GM12878 (cell line): ENCODE measurements at regions not wholly inside any gene's neighbourhood (a gene's known extent, or its start where the extent isn't known, plus 50 kb on each side); places are given as distances from the start of the nearest gene placed in this dataset.

ENCODE experiments used
- ATAC-seq: fragments of 200-7000 bp; cut with Tn5 transposase; 3 replicates; pipeline ENCODE4 v1.9.1; 2020; ENCODE audit warnings: mild to moderate bottlenecking, moderate library complexity
- BruUV-seq: library from RNA; stranded (reverse); fragments of 400-500 nt; replicated peaks from 2 replicates; lab custom pipeline; 2021; lab: Mats Ljungman, UMichigan
- CTCF ChIA-PET: fragments of 300-600 bp; sonication (Branson Sonifier 250); formaldehyde crosslinking; extraction: SDS; loops from one replicate; lab custom pipeline; 2021; ENCODE audit warnings: inconsistent platforms; lab: Yijun Ruan, JAX
- POLR2A ChIA-PET: fragments of 350-600 bp; formaldehyde crosslinking; extraction: SDS; loops from one replicate; lab custom pipeline; 2021; ENCODE audit warnings: inconsistent platforms; lab: Charles Lee
- RAD21 ChIA-PET: fragments of 300-600 bp; sonication (Branson Sonifier 250); formaldehyde crosslinking; loops from one replicate; lab custom pipeline; 2023; ENCODE audit warnings: antibody characterized with exemption; ENCODE audit not compliant: unreplicated experiment; lab: Charles Lee
- SMC1A ChIA-PET: fragments of 300-600 bp; sonication (Branson Sonifier 250); formaldehyde crosslinking; loops from one replicate; lab custom pipeline; 2023; ENCODE audit not compliant: unreplicated experiment, uncharacterized antibody; lab: Charles Lee
- DNase-seq: peaks from one replicate; pipeline ENCODE4 v3.0.0-alpha.2; 2011; ENCODE audit warnings: low read depth, low spot score
- FAIRE-seq: peaks from 3 replicates; lab custom pipeline; 2011; peaks lifted over from hg19 to GRCh38; lab: Jason Lieb, UNC
- H2AFZ ChIP-seq: 2 replicates; pipeline ENCODE4 v1.6.0; 2011; ENCODE audit warnings: low read depth, low read length, control low read depth; ENCODE audit not compliant: control insufficient read depth
- H3K27ac ChIP-seq: 2 replicates; pipeline ENCODE4 v1.5.1; 2011; ENCODE audit warnings: control low read depth; ENCODE audit not compliant: control insufficient read depth, insufficient read depth
- H3K27me3 ChIP-seq, 2 experiments: replicated peaks in 1 of 2; 2 replicates each; pipeline versions ENCODE4 v1.6.0 to v1.6.1; 2011; ENCODE audit warnings: low read length in 1 of 2; ENCODE audit not compliant: control insufficient read depth in 2 of 2, insufficient read depth in 2 of 2
- H3K36me3 ChIP-seq, 2 experiments: 2 replicates each; pipeline ENCODE4 v1.5.1; 2011; ENCODE audit warnings: low read length in 1 of 2; ENCODE audit not compliant: control insufficient read depth in 2 of 2, insufficient read depth in 2 of 2
- H3K4me1 ChIP-seq: 2 replicates; pipeline ENCODE4 v1.6.1; 2011; ENCODE audit warnings: mild to moderate bottlenecking, low read length, moderate library complexity, mixed read lengths; ENCODE audit not compliant: control insufficient read depth, insufficient read depth
- H3K4me2 ChIP-seq: 2 replicates; pipeline ENCODE4 v1.6.0; 2011; ENCODE audit warnings: control low read depth; ENCODE audit not compliant: control insufficient read depth, insufficient read depth
- H3K4me3 ChIP-seq: fragments of 200-600 bp; sonication (generic); 2 replicates; pipeline ENCODE4 v1.5.1; 2016
- H3K79me2 ChIP-seq: 2 replicates; pipeline ENCODE4 v1.6.0; 2011; ENCODE audit warnings: low read length; ENCODE audit not compliant: control insufficient read depth, insufficient read depth
- H3K9ac ChIP-seq: 2 replicates; pipeline ENCODE4 v1.8.0; 2011; ENCODE audit warnings: low read length, control low read depth, mixed read lengths; ENCODE audit not compliant: control insufficient read depth, insufficient read depth
- H3K9me3 ChIP-seq: replicated peaks from 3 replicates; pipeline ENCODE4 v1.5.1; 2011; ENCODE audit warnings: mild to moderate bottlenecking, low read length; ENCODE audit not compliant: control insufficient read depth, insufficient read depth
- H4K20me1 ChIP-seq: 2 replicates; pipeline ENCODE4 v1.6.0; 2011; ENCODE audit not compliant: control insufficient read depth, insufficient read depth
- ATF2 ChIP-seq: IDR thresholded peaks from 2 replicates; pipeline ENCODE4 v1.6.1; 2012; ENCODE audit warnings: low read length, inconsistent platforms
- HDGF ChIP-seq: fragments of 450-650 bp; IDR thresholded peaks from 2 replicates; pipeline ENCODE4 v1.6.1; 2016; ENCODE audit warnings: antibody characterized with exemption
- MEF2A ChIP-seq: IDR thresholded peaks from 2 replicates; pipeline ENCODE4 v1.6.1; 2011; ENCODE audit warnings: low read depth, mild to moderate bottlenecking, low read length, moderate library complexity; ENCODE audit not compliant: insufficient read depth
- MTA3 ChIP-seq: IDR thresholded peaks from 2 replicates; pipeline ENCODE4 v1.6.1; 2012; ENCODE audit warnings: low read length, inconsistent platforms, borderline replicate concordance
- NFYB ChIP-seq: IDR thresholded peaks from 2 replicates; pipeline ENCODE4 v1.6.1; 2011; ENCODE audit warnings: low read depth, mild to moderate bottlenecking, low read length, improper control_type of control experiment, moderate library complexity; ENCODE audit not compliant: insufficient read depth
- NKRF ChIP-seq: fragments of 450-650 bp; conservative IDR thresholded peaks from 2 replicates; pipeline ENCODE4 v1.6.1; 2017; ENCODE audit warnings: mild to moderate bottlenecking, moderate library complexity
- NR2C1 ChIP-seq: fragments of 450-650 bp; IDR thresholded peaks from 2 replicates; pipeline ENCODE4 v1.6.1; 2017; ENCODE audit warnings: antibody characterized with exemption, mild to moderate bottlenecking, moderate library complexity
- PAX8 ChIP-seq: fragments of 450-650 bp; IDR thresholded peaks from 2 replicates; pipeline ENCODE4 v1.6.1; 2017; ENCODE audit warnings: mild to moderate bottlenecking, moderate library complexity
- POLR2AphosphoS5 ChIP-seq: IDR thresholded peaks from 2 replicates; pipeline ENCODE4 v1.6.1; 2011; ENCODE audit warnings: mild to moderate bottlenecking, low read length, inconsistent platforms
- TARDBP ChIP-seq: IDR thresholded peaks from 2 replicates; pipeline ENCODE4 v1.6.1; 2016; ENCODE audit warnings: borderline replicate concordance
- YBX1 ChIP-seq: fragments of 450-650 bp; IDR thresholded peaks from 2 replicates; pipeline ENCODE4 v1.6.1; 2016; ENCODE audit warnings: antibody characterized with exemption
- YY1 ChIP-seq: IDR thresholded peaks from 2 replicates; pipeline ENCODE4 v1.6.1; 2011; ENCODE audit warnings: low read depth, mild to moderate bottlenecking, low read length
- ZNF207 ChIP-seq: fragments of 450-650 bp; IDR thresholded peaks from 2 replicates; pipeline ENCODE4 v1.6.1; 2014; ENCODE audit warnings: antibody characterized with exemption, mild to moderate bottlenecking, borderline replicate concordance
- whole genome bisulfite sequencing: methylation state at CpG from one replicate; pipeline ENCODE4 v1.1.6; 2016; ENCODE audit warnings: low lambda C conversion rate; ENCODE audit not compliant: insufficient replicate concordance, insufficient coverage; ENCODE audit errors: missing lambda C conversion rate; 5-methylcytosine and 5-hydroxymethylcytosine counted together
- in situ Hi-C: fragments of 300-500 bp; cut with MboI; formaldehyde crosslinking; loops from 9 replicates; pipeline ENCODE4 v1.14.3; 2018; ENCODE audit warnings: mixed read lengths
- intact Hi-C: fragments of 100-400 bp; cut with micrococcal nuclease; formaldehyde crosslinking; loops from one replicate; pipeline ENCODE4 v1.14.2; 2022; ENCODE audit not compliant: unreplicated experiment
- TF ChIP-seq, protein P1 (sequence below): IDR thresholded peaks from 2 replicates; pipeline ENCODE4 v1.6.1; 2011; ENCODE audit warnings: mild to moderate bottlenecking, low read depth, low read length, moderate library complexity; ENCODE audit not compliant: insufficient replicate concordance
- TF ChIP-seq, protein P2 (sequence below): fragments of 450-650 bp; IDR thresholded peaks from 2 replicates; pipeline ENCODE4 v1.6.1; 2016; ENCODE audit warnings: mild to moderate bottlenecking, moderate library complexity, borderline replicate concordance

GRCh38 chr22:49672014-49672516 lies 155.6 kb downstream of the BRD1 start (continued):
- TF ChIP-seq YY1 (no peak), MTA3 (no peak), TARDBP (no peak), PAX8 (no peak)
- TF ChIP-seq, protein P1, sequence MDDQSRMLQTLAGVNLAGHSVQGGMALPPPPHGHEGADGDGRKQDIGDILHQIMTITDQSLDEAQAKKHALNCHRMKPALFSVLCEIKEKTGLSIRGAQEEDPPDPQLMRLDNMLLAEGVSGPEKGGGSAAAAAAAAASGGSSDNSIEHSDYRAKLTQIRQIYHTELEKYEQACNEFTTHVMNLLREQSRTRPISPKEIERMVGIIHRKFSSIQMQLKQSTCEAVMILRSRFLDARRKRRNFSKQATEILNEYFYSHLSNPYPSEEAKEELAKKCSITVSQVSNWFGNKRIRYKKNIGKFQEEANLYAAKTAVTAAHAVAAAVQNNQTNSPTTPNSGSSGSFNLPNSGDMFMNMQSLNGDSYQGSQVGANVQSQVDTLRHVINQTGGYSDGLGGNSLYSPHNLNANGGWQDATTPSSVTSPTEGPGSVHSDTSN: no peak
- TF ChIP-seq, protein P2, sequence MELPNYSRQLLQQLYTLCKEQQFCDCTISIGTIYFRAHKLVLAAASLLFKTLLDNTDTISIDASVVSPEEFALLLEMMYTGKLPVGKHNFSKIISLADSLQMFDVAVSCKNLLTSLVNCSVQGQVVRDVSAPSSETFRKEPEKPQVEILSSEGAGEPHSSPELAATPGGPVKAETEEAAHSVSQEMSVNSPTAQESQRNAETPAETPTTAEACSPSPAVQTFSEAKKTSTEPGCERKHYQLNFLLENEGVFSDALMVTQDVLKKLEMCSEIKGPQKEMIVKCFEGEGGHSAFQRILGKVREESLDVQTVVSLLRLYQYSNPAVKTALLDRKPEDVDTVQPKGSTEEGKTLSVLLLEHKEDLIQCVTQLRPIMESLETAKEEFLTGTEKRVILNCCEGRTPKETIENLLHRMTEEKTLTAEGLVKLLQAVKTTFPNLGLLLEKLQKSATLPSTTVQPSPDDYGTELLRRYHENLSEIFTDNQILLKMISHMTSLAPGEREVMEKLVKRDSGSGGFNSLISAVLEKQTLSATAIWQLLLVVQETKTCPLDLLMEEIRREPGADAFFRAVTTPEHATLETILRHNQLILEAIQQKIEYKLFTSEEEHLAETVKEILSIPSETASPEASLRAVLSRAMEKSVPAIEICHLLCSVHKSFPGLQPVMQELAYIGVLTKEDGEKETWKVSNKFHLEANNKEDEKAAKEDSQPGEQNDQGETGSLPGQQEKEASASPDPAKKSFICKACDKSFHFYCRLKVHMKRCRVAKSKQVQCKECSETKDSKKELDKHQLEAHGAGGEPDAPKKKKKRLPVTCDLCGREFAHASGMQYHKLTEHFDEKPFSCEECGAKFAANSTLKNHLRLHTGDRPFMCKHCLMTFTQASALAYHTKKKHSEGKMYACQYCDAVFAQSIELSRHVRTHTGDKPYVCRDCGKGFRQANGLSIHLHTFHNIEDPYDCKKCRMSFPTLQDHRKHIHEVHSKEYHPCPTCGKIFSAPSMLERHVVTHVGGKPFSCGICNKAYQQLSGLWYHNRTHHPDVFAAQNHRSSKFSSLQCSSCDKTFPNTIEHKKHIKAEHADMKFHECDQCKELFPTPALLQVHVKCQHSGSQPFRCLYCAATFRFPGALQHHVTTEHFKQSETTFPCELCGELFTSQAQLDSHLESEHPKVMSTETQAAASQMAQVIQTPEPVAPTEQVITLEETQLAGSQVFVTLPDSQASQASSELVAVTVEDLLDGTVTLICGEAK: no peak

DNA sequence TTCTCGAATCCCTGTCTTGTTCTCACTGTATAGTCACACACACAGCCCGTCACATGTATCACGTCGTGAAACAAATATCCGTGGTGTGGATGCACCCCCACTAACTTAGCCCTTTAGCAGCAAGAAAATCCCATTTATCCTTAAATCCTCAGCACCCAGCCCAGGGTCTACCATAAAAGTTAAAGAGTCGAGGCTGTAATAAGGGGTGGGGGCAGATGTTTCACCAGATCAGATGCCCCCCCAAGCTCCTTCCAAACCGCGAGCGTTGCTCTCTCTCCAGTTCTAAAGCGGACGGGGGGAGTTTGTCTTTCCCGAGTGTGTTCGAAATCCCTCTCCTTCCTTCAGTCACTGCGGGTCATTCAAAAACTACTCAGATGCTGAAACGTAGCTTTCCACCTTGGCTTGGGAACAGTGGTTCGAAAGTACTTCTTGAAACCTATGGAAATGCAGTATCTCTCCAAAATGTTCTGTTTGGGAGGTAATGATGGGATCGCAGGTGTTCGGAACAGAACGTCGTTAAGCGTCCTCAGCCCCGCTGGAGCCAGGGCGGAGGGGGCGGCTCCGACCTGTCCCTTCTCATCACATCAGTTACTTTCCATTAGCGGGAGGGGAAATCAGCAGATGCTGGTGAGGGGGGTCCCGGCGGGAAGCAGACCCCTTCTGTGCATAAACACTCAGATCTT lies 156.2 kb downstream of the BRD1 start:
- in situ Hi-C loops: no loop called here
- ChIA-PET CTCF (no interaction called here), SMC1A (no interaction called here), RAD21 (no interaction called here), POLR2A (no interaction called here)
- no peak overlapping the region for H3K4me2 ChIP-seq
- DNase-seq: no peak
- H3K4me3 ChIP-seq: no peak overlapping the region
- H3K27ac ChIP-seq: no peak overlapping the region
- no peaks in the 10 kb centered on the region for H3K36me3 ChIP-seq
- no peaks in the 10 kb centered on the region for H3K4me1 ChIP-seq
- H3K79me2 ChIP-seq: no peaks in the 10 kb centered on the region
- H4K20me1 ChIP-seq: no peaks in the 10 kb centered on the region
- BruUV-seq: no TSS peak
- H3K9me3 ChIP-seq: no peaks in the 10 kb centered on the region; the same call in 2 of the 3 replicates
- intact Hi-C loops: no loop called here
- FAIRE-seq: no peak
- peaks cover 2 to 5% of the 10 kb centered on the region in 2 experiments; a peak in 2 of 4 replicates for H3K27me3 ChIP-seq
- WGBS: 42% methylated on average over 28 of the region's 28 CpGs
- ATAC-seq: no peak
- no peak overlapping the region for H3K9ac ChIP-seq
- H2AFZ ChIP-seq: no peak overlapping the region
- TF ChIP-seq NFYB: no peak
- TF ChIP-seq NR2C1: no peak
- no peak for TF ChIP-seq YBX1
- TF ChIP-seq MEF2A: no peak
- TF ChIP-seq NKRF: no peak
- TF ChIP-seq POLR2AphosphoS5: no peak
- TF ChIP-seq HDGF: no peak
- TF ChIP-seq ATF2: no peak
- TF ChIP-seq ZNF207: no peak
